B cell (primary cell): ENCODE measurements at regions not wholly inside any gene's neighbourhood (a gene's known extent, or its start where the extent isn't known, plus 50 kb on each side); places are given as distances from the start of the nearest gene placed in this dataset.

Experiments used
- ATAC-seq: fragments of 200-7000 bp; cut with Tn5 transposase; one replicate; pipeline ENCODE4 v1.10.0; 2021; ENCODE audit warnings: low read depth, mild to moderate bottlenecking, moderate number of reproducible peaks, moderate library complexity
- CTCF ChIA-PET: fragments of 350-600 bp; sonication (Branson Sonifier 250); formaldehyde crosslinking; loops from one replicate; lab custom pipeline; 2021; ENCODE audit warnings: antibody characterized with exemption, inconsistent platforms; lab: Charles Lee
- POLR2A ChIA-PET: fragments of 350-600 bp; sonication (Branson Sonifier 250); formaldehyde crosslinking; loops from one replicate; lab custom pipeline; 2021; ENCODE audit warnings: antibody characterized with exemption; lab: Charles Lee
- DNase-seq: peaks from one replicate; pipeline ENCODE4 v3.0.0; 2013
- H2AFZ ChIP-seq: 2 replicates; pipeline ENCODE4 v1.6.1; 2012; ENCODE audit warnings: mild to moderate bottlenecking, low read depth, low read length; ENCODE audit not compliant: insufficient read depth, poor library complexity, severe bottlenecking
- H3K27ac ChIP-seq, 2 donors: 1 replicate in 1 of 2; 2 replicates in 1 of 2; pipeline ENCODE4 v1.5.1; 2012 to 2013; ENCODE audit warnings: low read length in 2 of 2, mild to moderate bottlenecking in 2 of 2, moderate library complexity in 1 of 2
- H3K27me3 ChIP-seq, 4 experiments: fragments of 200-600 bp in 1 of 4; sonication (generic) in 1 of 4; replicated peaks in 1 of 4; 1 replicate in 2 of 4; 2 replicates in 2 of 4; pipeline versions ENCODE4 v1.6.1 to v1.7.0; 2013 to 2016; ENCODE audit warnings: low read length in 3 of 4, mild to moderate bottlenecking in 2 of 4, mixed read lengths in 1 of 4, moderate library complexity in 1 of 4; ENCODE audit not compliant: insufficient read depth in 4 of 4, control insufficient read depth in 3 of 4; ENCODE audit errors: control extremely low read depth in 1 of 4
- H3K36me3 ChIP-seq, 2 experiments: replicated peaks in 1 of 2; 1 replicate in 1 of 2; 2 replicates in 1 of 2; pipeline versions ENCODE4 v1.6.1 to v1.7.1; 2013; ENCODE audit warnings: low read length in 1 of 2; ENCODE audit not compliant: insufficient read depth in 2 of 2, control insufficient read depth in 1 of 2; ENCODE audit errors: control extremely low read depth in 1 of 2, extremely low read depth in 1 of 2
- H3K4me1 ChIP-seq, 2 donors: fragments of 200-600 bp in 1 of 2; sonication (generic) in 1 of 2; 1 replicate in 1 of 2; 2 replicates in 1 of 2; pipeline versions ENCODE4 v1.5.1 to v1.6.1; 2013 to 2017; ENCODE audit warnings: low read length in 2 of 2; ENCODE audit not compliant: control insufficient read depth in 2 of 2, insufficient read depth in 2 of 2
- H3K4me2 ChIP-seq: replicated peaks from 2 replicates; pipeline ENCODE3; 2012; ENCODE audit warnings: mild to moderate bottlenecking, low read depth, low read length; ENCODE audit not compliant: poor library complexity, severe bottlenecking
- H3K4me3 ChIP-seq, 5 experiments: fragments of 200-600 bp in 1 of 5; sonication (generic) in 1 of 5; 1 replicate in 3 of 5; 2 replicates in 2 of 5; pipeline versions ENCODE4 v1.5.1 to v1.7.0; 2011 to 2016; ENCODE audit warnings: low read length in 4 of 5, mild to moderate bottlenecking in 4 of 5, low read depth in 2 of 5, control low read depth in 1 of 5, moderate library complexity in 1 of 5; ENCODE audit not compliant: insufficient read depth in 1 of 5; ENCODE audit errors: control extremely low read depth in 1 of 5, extremely low read depth in 1 of 5
- H3K79me2 ChIP-seq: fragments of 200-600 bp; sonication (generic); one replicate; pipeline ENCODE4 v1.6.0; 2016; ENCODE audit warnings: low read length; ENCODE audit not compliant: control insufficient read depth, insufficient read depth
- H3K9ac ChIP-seq: fragments of 200-600 bp; sonication (generic); 2 replicates; pipeline ENCODE4 v1.6.1; 2017; ENCODE audit warnings: mild to moderate bottlenecking, low read length, moderate library complexity
- H3K9me3 ChIP-seq, 3 donors: one replicate each; pipeline versions ENCODE4 v1.6.1 to v1.7.1; 2013; ENCODE audit warnings: low read length in 2 of 3; ENCODE audit not compliant: control insufficient read depth in 2 of 3, insufficient read depth in 1 of 3; ENCODE audit errors: control extremely low read depth in 1 of 3
- H4K20me1 ChIP-seq: 2 replicates; pipeline ENCODE4 v1.6.0; 2012; ENCODE audit warnings: mild to moderate bottlenecking, low read length; ENCODE audit not compliant: insufficient read depth, control insufficient read depth, poor library complexity, severe bottlenecking
- H3K27ac Mint-ChIP-seq: one replicate; pipeline ENCODE4 v1.8.0; 2021; ENCODE audit warnings: mixed read lengths
- H3K27me3 Mint-ChIP-seq: one replicate; pipeline ENCODE4 v1.8.0; 2021; ENCODE audit warnings: mixed read lengths
- H3K4me1 Mint-ChIP-seq: one replicate; pipeline ENCODE4 v1.8.0; 2021; ENCODE audit warnings: mixed read lengths
- H3K4me3 Mint-ChIP-seq: one replicate; pipeline ENCODE4 v1.8.0; 2021; ENCODE audit warnings: mixed read lengths
- H3K9me3 Mint-ChIP-seq: one replicate; pipeline ENCODE4 v1.8.0; 2022; ENCODE audit warnings: mixed read lengths; ENCODE audit not compliant: insufficient read depth
- CTCF ChIP-seq: fragments of 200-600 bp; IDR thresholded peaks from one replicate; pipeline ENCODE4 v1.8.0; 2022; ENCODE audit warnings: antibody characterized with exemption, mild to moderate bottlenecking
- EZH2 ChIP-seq: IDR thresholded peaks from 2 replicates; pipeline ENCODE4 v1.6.1; 2012; ENCODE audit warnings: borderline replicate concordance, low read depth, mild to moderate bottlenecking, moderate library complexity, low read length; ENCODE audit not compliant: insufficient read depth, poor library complexity, severe bottlenecking
- WGBS: methylation state at CpG from one replicate; pipeline ENCODE4 v1.1.5; 2013; ENCODE audit warnings: missing lambda C conversion rate; ENCODE audit not compliant: insufficient coverage; 5-methylcytosine and 5-hydroxymethylcytosine counted together
- intact Hi-C: fragments of 100-400 bp; cut with micrococcal nuclease; formaldehyde crosslinking; loops from one replicate; pipeline ENCODE4 v1.10.0; 2022

- Mint-ChIP-seq H3K9me3 (peaks cover 2% of the 10 kb centered on the region), H3K4me1 (no peaks in the 10 kb centered on the region), H3K27me3 (no peaks in the 10 kb centered on the region), H3K4me3 (no peak overlapping the region), H3K27ac (no peak overlapping the region)
- no peak for DNase-seq
- peaks cover 0 to 11% (median 1%) of the 10 kb centered on the region in 3 donors for H3K9me3 ChIP-seq
- H4K20me1 ChIP-seq: no peaks in the 10 kb centered on the region
- no peak overlapping the region for H2AFZ ChIP-seq
- no peaks in the 10 kb centered on the region for H3K27me3 ChIP-seq
- intact Hi-C loops: no loop called here
- H3K4me3 ChIP-seq: no peak overlapping the region
- H3K9ac ChIP-seq: no peak overlapping the region
- H3K4me1 ChIP-seq: no peaks in the 10 kb centered on the region
- no peaks in the 10 kb centered on the region for H3K36me3 ChIP-seq
- CTCF ChIA-PET: no interaction called here
- no peak overlapping the region for H3K4me2 ChIP-seq
- H3K27ac ChIP-seq: no peak overlapping the region
- TF ChIP-seq EZH2: no peak
- TF ChIP-seq CTCF: no peak
- POLR2A ChIA-PET: no interaction called here
- no peaks in the 10 kb centered on the region for H3K79me2 ChIP-seq
- no peak for ATAC-seq
Observed at GRCh38 chr1:232405781-232406180, 224.2 kb downstream of the SIPA1L2 start.

GRCh38 chr1:232404981-232405731 is 224.8 kb downstream of the SIPA1L2 start:
- TF ChIP-seq CTCF (no peak), EZH2 (no peak)
- Histone ChIP-seq H2AFZ (no peak overlapping the region), H3K27me3 (no peaks in the 10 kb centered on the region), H3K4me3 (no peak overlapping the region), H3K27ac (no peak overlapping the region), H3K4me2 (no peak overlapping the region), H3K9me3 (peaks cover 0 to 11% (median 1%) of the 10 kb centered on the region in 3 donors), H3K4me1 (no peaks in the 10 kb centered on the region), H4K20me1 (no peaks in the 10 kb centered on the region), H3K36me3 (no peaks in the 10 kb centered on the region), H3K79me2 (no peaks in the 10 kb centered on the region), H3K9ac (no peak overlapping the region)
- ChIA-PET POLR2A (no interaction called here), CTCF (no interaction called here)
- intact Hi-C loops: no loop called here
- H3K4me1 Mint-ChIP-seq: no peaks in the 10 kb centered on the region
- 69% methylated on average over 1 of the region's 3 CpGs for WGBS
- H3K27me3 Mint-ChIP-seq: no peaks in the 10 kb centered on the region
- DNase-seq (no peak), ATAC-seq (no peak)
- H3K27ac Mint-ChIP-seq: no peak overlapping the region
- no peak overlapping the region for H3K4me3 Mint-ChIP-seq
- peaks cover 2% of the 10 kb centered on the region for H3K9me3 Mint-ChIP-seq
